ENCODE measurements at regions not wholly inside any gene's neighbourhood (a gene's known extent, or its start where the extent isn't known, plus 50 kb on each side); places are given as distances from the start of the nearest gene placed in this dataset.

GRCh38 chr5:124104821-124105220 is 592.8 kb downstream of the CSNK1G3 start:
- TF ChIP-seq POLR2A (IDR thresholded peaks at IDR 0.05) (no peak), CTCF (IDR thresholded peaks at IDR 0.05) (no peak)
